Neural cell (in vitro differentiated cells): ENCODE measurements at regions not wholly inside any gene's neighbourhood (a gene's known extent, or its start where the extent isn't known, plus 50 kb on each side); places are given as distances from the start of the nearest gene placed in this dataset.

ENCODE experiments used
- H2AFZ ChIP-seq: fragments of 200-600, 300-800 bp; sonication (generic), shearing (Covaris generic); 2 replicates; pipeline ENCODE4 v1.6.0; 2014; ENCODE audit warnings: low read depth, mild to moderate bottlenecking, antibody characterized with exemption, low read length, moderate library complexity
- H3F3A ChIP-seq: fragments of 200-600 bp; shearing (Covaris generic); 2 replicates; pipeline ENCODE4 v1.6.1; 2016; ENCODE audit warnings: mild to moderate bottlenecking, moderate library complexity, mixed read lengths, antibody characterized with exemption, low read length; ENCODE audit not compliant: insufficient read depth, poor library complexity, severe bottlenecking
- H3K27ac ChIP-seq: fragments of 200-600, 300-800 bp; sonication (generic), shearing (Covaris generic); 2 replicates; pipeline ENCODE4 v1.5.1; 2014; ENCODE audit warnings: mild to moderate bottlenecking, low read length, moderate library complexity
- H3K27me3 ChIP-seq: fragments of 300-800, 200-600 bp; sonication (generic), shearing (Covaris generic); 2 replicates; pipeline ENCODE4 v1.6.0; 2014; ENCODE audit warnings: mild to moderate bottlenecking, low read depth, low read length, moderate library complexity; ENCODE audit not compliant: insufficient read depth
- H3K36me3 ChIP-seq: fragments of 300-800, 200-600 bp; sonication (generic), shearing (Covaris generic); 2 replicates; pipeline ENCODE4 v1.5.1; 2014; ENCODE audit warnings: mild to moderate bottlenecking, antibody characterized with exemption, low read length, moderate library complexity; ENCODE audit not compliant: insufficient read depth
- H3K4me2 ChIP-seq: fragments of 300-800, 200-600 bp; sonication (generic), shearing (Covaris generic); 2 replicates; pipeline ENCODE4 v1.6.0; 2014; ENCODE audit warnings: mild to moderate bottlenecking, low read length
- H3K4me3 ChIP-seq: fragments of 300-800, 200-600 bp; sonication (generic), shearing (Covaris generic); 2 replicates; pipeline ENCODE4 v1.5.1; 2014; ENCODE audit warnings: mild to moderate bottlenecking, low read length, moderate library complexity
- H3K79me2 ChIP-seq: fragments of 200-600 bp; shearing (Covaris generic); replicated peaks from 2 replicates; pipeline ENCODE4 v1.6.0; 2014; ENCODE audit warnings: mild to moderate bottlenecking, low read length, moderate library complexity; ENCODE audit not compliant: insufficient read depth
- H3K9ac ChIP-seq: fragments of 300-800, 200-600 bp; sonication (generic), shearing (Covaris generic); 2 replicates; pipeline ENCODE4 v1.6.1; 2016; ENCODE audit warnings: mild to moderate bottlenecking, low read length, mixed read lengths
- H3K9me2 ChIP-seq: fragments of 200-600 bp; shearing (Covaris generic); 2 replicates; pipeline ENCODE4 v1.6.1; 2016; ENCODE audit warnings: mild to moderate bottlenecking, low read length, mixed read lengths; ENCODE audit not compliant: insufficient read depth
- H3K9me3 ChIP-seq: fragments of 200-600, 300-800 bp; sonication (generic), shearing (Covaris generic); 2 replicates; pipeline ENCODE4 v1.6.1; 2016; ENCODE audit warnings: mild to moderate bottlenecking, mixed run types, low read length, moderate library complexity, mixed read lengths
- H4K20me1 ChIP-seq: fragments of 200-600 bp; shearing (Covaris generic); 2 replicates; pipeline ENCODE4 v1.6.1; 2016; ENCODE audit warnings: mild to moderate bottlenecking, mixed run types; ENCODE audit not compliant: insufficient read depth
- EP300 ChIP-seq: fragments of 450-650 bp; conservative IDR thresholded peaks from 2 replicates; pipeline ENCODE4 v1.6.1; 2014; ENCODE audit warnings: antibody characterized with exemption, mild to moderate bottlenecking, moderate library complexity; ENCODE audit not compliant: poor library complexity, severe bottlenecking
- EZH2 ChIP-seq: fragments of 200-600, 300-800 bp; shearing (Covaris generic), sonication (generic); IDR thresholded peaks from 2 replicates; pipeline ENCODE4 v1.6.1; 2014; ENCODE audit warnings: antibody characterized with exemption, low read length, borderline replicate concordance, mild to moderate bottlenecking; ENCODE audit not compliant: insufficient read depth, poor library complexity, severe bottlenecking
- MXI1 ChIP-seq: fragments of 450-650 bp; conservative IDR thresholded peaks from 2 replicates; pipeline ENCODE4 v1.6.1; 2014; ENCODE audit warnings: antibody characterized with exemption, mild to moderate bottlenecking; ENCODE audit not compliant: poor library complexity, severe bottlenecking
- POLR2AphosphoS5 ChIP-seq: IDR thresholded peaks from 2 replicates; pipeline ENCODE4 v1.6.1; 2012
- RAD21 ChIP-seq: fragments of 450-650 bp; conservative IDR thresholded peaks from 2 replicates; pipeline ENCODE4 v1.6.1; 2014; ENCODE audit warnings: antibody characterized with exemption, mild to moderate bottlenecking, moderate library complexity
- SMC3 ChIP-seq: fragments of 450-650 bp; conservative IDR thresholded peaks from 2 replicates; pipeline ENCODE4 v1.6.1; 2014; ENCODE audit warnings: antibody characterized with exemption, mild to moderate bottlenecking, moderate library complexity; ENCODE audit not compliant: poor library complexity
- TAF1 ChIP-seq: IDR thresholded peaks from 2 replicates; pipeline ENCODE4 v1.6.1; 2012; ENCODE audit warnings: low read depth
- TF ChIP-seq, protein P1 (sequence below): IDR thresholded peaks from 2 replicates; pipeline ENCODE4 v1.6.1; 2012; ENCODE audit warnings: borderline replicate concordance
- TF ChIP-seq, protein P2 (sequence below): fragments of 450-650 bp; IDR thresholded peaks from 2 replicates; pipeline ENCODE4 v1.5.1; 2014; ENCODE audit warnings: antibody characterized with exemption, mild to moderate bottlenecking, moderate library complexity; ENCODE audit not compliant: poor library complexity, severe bottlenecking

GRCh38 chr4:20403290-20403689 is 151.6 kb downstream of the SLIT2 start:
- H4K20me1 ChIP-seq: no peaks in the 10 kb centered on the region
- no peak for TF ChIP-seq EZH2
- TF ChIP-seq POLR2AphosphoS5: no peak
- no peak for TF ChIP-seq MXI1
- TF ChIP-seq, protein P1, sequence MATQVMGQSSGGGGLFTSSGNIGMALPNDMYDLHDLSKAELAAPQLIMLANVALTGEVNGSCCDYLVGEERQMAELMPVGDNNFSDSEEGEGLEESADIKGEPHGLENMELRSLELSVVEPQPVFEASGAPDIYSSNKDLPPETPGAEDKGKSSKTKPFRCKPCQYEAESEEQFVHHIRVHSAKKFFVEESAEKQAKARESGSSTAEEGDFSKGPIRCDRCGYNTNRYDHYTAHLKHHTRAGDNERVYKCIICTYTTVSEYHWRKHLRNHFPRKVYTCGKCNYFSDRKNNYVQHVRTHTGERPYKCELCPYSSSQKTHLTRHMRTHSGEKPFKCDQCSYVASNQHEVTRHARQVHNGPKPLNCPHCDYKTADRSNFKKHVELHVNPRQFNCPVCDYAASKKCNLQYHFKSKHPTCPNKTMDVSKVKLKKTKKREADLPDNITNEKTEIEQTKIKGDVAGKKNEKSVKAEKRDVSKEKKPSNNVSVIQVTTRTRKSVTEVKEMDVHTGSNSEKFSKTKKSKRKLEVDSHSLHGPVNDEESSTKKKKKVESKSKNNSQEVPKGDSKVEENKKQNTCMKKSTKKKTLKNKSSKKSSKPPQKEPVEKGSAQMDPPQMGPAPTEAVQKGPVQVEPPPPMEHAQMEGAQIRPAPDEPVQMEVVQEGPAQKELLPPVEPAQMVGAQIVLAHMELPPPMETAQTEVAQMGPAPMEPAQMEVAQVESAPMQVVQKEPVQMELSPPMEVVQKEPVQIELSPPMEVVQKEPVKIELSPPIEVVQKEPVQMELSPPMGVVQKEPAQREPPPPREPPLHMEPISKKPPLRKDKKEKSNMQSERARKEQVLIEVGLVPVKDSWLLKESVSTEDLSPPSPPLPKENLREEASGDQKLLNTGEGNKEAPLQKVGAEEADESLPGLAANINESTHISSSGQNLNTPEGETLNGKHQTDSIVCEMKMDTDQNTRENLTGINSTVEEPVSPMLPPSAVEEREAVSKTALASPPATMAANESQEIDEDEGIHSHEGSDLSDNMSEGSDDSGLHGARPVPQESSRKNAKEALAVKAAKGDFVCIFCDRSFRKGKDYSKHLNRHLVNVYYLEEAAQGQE: no peak
- TF ChIP-seq RAD21: no peak
- no peak for TF ChIP-seq EP300
- TF ChIP-seq TAF1: no peak
- TF ChIP-seq, protein P2, sequence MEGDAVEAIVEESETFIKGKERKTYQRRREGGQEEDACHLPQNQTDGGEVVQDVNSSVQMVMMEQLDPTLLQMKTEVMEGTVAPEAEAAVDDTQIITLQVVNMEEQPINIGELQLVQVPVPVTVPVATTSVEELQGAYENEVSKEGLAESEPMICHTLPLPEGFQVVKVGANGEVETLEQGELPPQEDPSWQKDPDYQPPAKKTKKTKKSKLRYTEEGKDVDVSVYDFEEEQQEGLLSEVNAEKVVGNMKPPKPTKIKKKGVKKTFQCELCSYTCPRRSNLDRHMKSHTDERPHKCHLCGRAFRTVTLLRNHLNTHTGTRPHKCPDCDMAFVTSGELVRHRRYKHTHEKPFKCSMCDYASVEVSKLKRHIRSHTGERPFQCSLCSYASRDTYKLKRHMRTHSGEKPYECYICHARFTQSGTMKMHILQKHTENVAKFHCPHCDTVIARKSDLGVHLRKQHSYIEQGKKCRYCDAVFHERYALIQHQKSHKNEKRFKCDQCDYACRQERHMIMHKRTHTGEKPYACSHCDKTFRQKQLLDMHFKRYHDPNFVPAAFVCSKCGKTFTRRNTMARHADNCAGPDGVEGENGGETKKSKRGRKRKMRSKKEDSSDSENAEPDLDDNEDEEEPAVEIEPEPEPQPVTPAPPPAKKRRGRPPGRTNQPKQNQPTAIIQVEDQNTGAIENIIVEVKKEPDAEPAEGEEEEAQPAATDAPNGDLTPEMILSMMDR: no peak
- TF ChIP-seq SMC3: no peak
- H3K9ac ChIP-seq: no peak overlapping the region
- H3K9me3 ChIP-seq: no peaks in the 10 kb centered on the region
- no peak overlapping the region for H3K4me2 ChIP-seq
- H3K9me2 ChIP-seq: no peaks in the 10 kb centered on the region
- no peaks in the 10 kb centered on the region for H3F3A ChIP-seq
- H3K27ac ChIP-seq: no peak overlapping the region
- H3K79me2 ChIP-seq: no peaks in the 10 kb centered on the region
- H3K36me3 ChIP-seq: no peaks in the 10 kb centered on the region
- H3K27me3 ChIP-seq: no peaks in the 10 kb centered on the region
- H3K4me3 ChIP-seq: no peak overlapping the region
- H2AFZ ChIP-seq: no peak overlapping the region

- H3K27ac ChIP-seq: no peak overlapping the region
- H3K27me3 ChIP-seq: no peaks in the 10 kb centered on the region
- H3K9ac ChIP-seq: no peak overlapping the region
- no peaks in the 10 kb centered on the region for H3F3A ChIP-seq
- no peaks in the 10 kb centered on the region for H3K79me2 ChIP-seq
- no peaks in the 10 kb centered on the region for H3K36me3 ChIP-seq
- TF ChIP-seq POLR2AphosphoS5 (no peak), EP300 (no peak), MXI1 (no peak), SMC3 (no peak), TAF1 (no peak), RAD21 (no peak), EZH2 (no peak)
- TF ChIP-seq, protein P1: no peak
- TF ChIP-seq, protein P2: no peak
- no peak overlapping the region for H2AFZ ChIP-seq
- no peaks in the 10 kb centered on the region for H4K20me1 ChIP-seq
- H3K4me3 ChIP-seq: no peak overlapping the region
- H3K9me2 ChIP-seq: no peaks in the 10 kb centered on the region
- H3K4me2 ChIP-seq: no peak overlapping the region
- no peaks in the 10 kb centered on the region for H3K9me3 ChIP-seq
Measured at GRCh38 chr4:20403846-20404245, 152.1 kb downstream of the SLIT2 start.
